GM21515 (cell line): ENCODE measurements at regions not wholly inside any gene's neighbourhood (a gene's known extent, or its start where the extent isn't known, plus 50 kb on each side); places are given as distances from the start of the nearest gene placed in this dataset.
"Not testable (repeated sequence)": the region's sequence is repeated elsewhere in the genome, so short reads cannot be mapped to it uniquely, and the experiment has no call there.

Experiments
- ATAC-seq: cut with Tn5 transposase; IDR thresholded peaks from one replicate; pipeline ENCODE4 v1.9.1; 2021; ENCODE audit not compliant: unreplicated experiment

DNA sequence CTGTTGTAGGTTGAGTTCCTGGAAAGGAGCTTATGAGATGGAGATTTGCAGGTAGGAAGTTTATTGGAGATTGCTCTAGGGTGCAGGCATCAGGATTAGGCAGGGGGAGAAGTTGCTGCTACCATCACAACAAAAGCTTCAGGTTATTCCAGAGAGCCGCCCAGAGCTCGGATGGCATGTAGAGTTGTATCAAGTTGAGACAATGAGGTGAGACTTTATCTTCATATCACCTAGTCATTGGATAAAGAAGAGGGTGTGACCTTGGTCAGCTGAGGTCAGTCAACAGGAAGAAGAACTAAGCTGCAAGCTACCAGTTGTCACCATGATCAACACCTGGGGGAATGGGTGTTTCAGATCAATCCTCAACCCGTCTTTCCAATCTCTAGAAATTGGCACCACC, 342.0 kb downstream of the RFC3 start:
- no peak for ATAC-seq

DNA sequence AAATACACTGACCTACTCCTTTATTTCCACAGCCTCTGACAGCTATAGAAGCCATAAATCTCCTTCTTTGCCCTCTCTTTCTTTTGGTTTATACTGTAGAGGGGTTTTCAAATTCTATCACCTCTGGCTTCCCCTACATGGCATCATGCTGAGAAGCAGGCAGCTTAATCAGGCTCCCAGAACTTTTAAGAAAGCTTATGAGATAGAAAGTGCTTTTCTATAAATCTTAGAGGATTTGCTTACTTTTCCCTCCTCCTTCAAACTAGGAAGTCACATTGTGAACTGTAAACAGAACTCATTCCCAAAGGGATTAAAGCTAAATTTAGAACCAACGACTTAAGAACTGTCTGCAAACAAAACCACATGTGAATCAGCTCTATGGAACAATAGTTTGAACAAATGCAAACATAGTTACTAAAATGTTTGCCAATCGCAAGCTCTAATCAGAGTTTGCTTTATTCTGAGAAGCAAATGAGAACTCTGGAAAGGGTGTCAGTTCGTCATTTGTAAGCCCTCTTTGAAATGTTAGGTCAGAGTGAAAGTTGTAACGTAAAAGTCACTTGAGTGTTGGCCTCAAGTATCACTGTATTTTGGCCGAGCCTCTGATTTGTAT, 344.1 kb downstream of the RFC3 start:
- ATAC-seq: no peak

DNA sequence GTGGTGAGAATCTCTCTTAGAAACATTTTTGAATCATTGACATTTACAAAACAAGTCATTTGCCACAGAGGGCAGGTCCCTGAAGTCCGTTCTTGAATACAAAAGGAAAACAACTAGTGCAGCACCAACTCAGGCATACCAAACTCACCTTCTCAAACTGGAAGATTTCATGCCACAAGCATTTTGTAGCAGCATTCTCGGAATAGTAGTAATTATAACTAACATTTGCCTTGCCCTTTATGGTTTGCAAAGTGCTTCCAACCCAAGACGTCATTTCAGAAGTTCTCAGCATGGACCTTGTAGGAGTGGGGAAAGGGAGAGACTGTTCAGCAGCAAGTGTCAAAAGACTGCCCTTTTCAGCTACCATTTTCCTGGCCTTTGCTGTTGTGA, 344.6 kb downstream of the RFC3 start:
- ATAC-seq: no peak

DNA sequence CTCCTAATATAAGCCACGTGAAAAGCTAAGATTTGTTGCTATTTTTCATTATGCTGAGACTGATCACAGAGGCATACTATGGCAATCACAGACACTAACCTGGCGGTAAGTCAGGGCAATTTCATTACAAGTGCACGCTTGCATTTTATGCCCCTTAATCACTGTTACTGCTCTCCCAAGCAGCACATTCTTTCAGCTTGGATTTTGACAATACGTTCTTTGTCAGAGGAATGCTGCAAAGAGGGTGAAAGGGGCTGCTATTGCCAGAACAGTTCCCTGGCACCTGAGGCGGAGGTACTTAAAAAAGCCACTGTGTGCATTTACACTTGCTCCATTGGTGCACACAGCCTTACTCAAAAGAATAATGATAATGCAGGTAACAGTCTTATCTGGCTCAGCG, 346.6 kb downstream of the RFC3 start:
- no peak for ATAC-seq

DNA sequence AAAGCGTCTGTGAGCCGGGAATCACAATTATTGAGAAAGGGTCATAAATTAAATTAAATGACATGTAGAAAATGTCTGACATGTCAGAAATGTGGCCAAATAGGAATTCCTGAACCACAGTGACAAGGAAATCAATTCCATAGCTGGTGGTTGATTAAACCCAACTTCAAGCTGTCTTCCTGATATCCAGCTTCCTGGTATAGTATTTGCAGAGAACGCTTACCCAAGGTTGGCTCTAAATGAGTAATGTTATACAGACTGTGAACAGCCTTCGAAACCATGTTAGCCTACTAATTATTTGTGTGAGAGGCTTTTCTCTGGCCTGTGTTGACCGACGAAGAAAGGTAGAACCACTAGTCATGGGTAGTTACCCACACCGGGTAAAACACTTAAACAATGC, 347.2 kb downstream of the RFC3 start:
- ATAC-seq: no peak

DNA sequence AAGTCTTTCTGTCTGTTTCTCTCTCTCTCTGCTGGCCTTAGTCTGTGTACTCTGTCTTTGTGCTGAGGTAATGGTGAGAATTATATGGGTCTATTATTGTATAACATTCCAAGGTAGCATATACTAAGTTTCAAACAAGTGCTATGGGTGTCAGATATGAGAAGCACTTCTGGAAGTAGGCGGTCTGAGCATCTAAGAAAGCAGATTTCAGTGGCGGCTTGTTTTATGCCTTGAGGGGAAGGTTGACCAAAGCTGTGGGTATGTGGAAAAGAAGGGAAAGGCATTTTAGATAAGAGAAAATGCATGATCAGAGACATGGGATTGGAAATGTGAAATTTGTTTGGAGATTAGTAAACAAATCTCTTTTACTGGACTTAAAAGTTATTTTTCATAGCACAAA, 348.5 kb downstream of the RFC3 start:
- ATAC-seq: no peak

DNA sequence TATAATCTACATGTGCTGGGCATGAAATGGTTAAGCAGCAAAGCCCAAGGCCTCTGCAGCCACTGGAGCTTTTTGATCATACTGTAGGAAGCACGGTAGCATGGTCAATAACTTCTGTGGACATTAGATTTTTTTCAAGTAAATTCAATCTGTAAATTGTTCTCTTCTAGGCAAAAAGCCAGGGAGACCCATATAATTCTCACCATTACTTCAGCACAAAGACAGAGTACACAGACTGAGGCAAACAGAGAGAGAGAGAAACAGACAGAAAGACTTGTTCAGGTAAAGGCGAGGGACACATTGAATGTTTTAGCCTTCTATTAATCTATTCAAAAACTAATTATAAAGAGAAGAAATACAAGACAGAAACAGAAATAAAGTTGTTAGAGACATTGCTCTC, 349.4 kb downstream of the RFC3 start:
- ATAC-seq: no peak

DNA sequence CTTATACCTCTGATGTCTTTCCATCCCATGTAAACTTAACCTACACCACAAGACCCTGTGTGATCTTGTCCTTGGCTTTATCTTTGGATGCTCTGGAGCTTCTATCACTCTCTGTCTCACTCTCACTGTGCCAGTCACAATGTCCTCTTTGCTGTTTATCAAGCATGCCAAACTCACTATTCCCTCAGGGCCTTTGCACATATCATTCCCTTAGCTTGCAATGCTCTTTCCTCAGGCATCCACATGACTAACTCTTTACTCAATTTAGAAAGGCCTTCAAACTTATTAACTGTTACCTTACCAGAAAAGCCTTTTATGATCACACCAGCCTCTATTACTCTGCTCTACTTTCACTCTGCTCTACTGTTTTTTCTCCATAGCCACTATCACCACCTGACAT, 354.1 kb downstream of the RFC3 start:
- ATAC-seq: no peak

DNA sequence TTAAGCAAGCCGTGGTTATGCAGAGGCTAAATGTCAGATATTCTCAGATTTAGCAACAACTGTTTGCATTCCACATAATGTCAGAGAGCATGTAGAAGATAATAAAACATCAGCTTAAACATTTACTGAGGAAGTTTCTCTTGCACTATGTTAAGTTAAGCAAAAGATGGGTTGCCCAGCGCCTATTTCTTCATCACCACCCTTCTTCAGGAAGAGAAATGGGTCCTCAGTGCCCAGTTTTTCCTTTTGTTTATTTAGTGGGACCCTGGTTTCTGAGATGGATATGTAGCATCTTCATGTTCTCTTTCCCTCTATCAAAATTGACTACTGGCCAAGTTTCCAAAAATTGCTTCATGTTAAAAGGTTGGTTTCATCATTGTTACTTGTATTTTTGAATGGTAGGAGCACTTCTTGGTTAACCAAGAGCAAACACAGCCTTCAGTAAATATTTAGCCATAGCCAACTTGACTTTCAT, 356.8 kb downstream of the RFC3 start:
- ATAC-seq: no peak

DNA sequence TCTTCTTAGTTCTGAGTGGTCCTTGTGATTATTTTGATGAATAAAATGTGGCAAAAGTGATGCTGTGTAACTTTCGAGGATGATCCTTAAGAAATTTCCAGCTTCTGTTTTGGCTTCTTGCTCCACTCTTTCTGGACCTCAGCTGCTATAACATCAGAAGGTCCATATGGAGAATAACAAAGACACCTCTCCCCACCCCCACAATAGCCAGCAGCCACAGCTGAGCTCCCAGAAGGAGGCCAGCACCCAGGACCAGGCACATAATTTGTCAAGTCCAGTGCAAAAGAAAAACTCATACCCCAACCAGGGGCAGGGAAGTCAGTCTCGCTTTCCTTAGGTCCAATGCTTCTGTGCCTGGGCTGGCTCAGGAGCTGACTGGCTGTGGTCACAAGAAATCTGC, 357.6 kb downstream of the RFC3 start:
- ATAC-seq: no peak

DNA sequence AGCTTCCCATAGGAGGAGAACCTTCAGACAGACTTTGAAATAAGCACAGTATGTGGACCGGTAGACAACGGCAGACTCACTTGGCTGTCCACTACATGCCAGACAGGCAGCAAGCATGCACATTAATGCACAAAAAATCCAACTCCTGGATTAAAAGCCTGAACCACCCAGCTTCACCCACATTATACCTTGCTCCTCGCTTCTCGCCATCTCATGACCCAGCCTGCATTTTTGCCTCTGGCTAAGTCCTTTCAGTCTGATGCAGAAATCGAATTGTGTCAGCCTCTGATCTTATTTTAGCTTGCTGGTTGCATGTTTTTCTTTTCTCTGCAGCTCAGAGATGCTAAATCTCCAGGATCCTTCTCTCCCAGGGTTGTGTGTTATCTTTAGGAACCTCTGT, 358.7 kb downstream of the RFC3 start:
- ATAC-seq: no peak

DNA sequence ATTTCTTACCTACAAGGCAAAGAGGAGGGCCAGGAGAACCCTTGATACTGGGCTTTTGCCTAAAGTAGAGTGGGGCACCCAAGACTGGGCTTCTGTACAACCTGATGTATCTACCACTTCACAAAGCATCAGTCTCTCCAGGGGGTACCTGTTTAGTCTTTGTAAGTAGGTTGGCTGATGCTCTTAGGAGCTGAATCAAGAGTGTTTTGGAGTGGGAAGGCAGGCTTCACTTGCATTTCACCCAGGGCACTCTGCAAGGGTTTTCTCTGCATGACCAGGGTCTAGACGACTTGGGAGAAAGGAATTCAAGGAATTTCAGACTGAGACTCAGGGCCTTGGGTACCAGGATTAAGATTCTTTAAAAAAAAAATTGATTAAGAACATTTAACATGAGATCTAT, 361.5 kb downstream of the RFC3 start:
- ATAC-seq: no peak

DNA sequence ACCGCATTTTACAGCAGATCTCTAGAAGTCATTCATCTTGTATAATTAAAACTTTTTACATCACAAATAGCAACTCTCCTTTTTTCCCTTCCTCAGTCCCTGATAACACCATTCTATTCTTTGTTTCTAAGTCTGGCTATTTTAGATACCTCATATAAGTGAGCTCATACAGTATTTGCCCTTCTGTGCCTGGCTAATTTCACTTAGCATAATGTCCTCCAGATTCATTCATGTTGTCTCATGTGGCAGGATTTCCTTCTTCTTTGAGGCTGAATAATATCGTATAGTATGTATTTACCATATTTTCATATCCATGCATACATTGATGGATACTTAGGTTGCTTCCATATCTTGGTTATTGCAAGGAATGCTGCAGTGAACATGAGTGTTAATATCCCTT, 362.0 kb downstream of the RFC3 start:
- no peak for ATAC-seq

DNA sequence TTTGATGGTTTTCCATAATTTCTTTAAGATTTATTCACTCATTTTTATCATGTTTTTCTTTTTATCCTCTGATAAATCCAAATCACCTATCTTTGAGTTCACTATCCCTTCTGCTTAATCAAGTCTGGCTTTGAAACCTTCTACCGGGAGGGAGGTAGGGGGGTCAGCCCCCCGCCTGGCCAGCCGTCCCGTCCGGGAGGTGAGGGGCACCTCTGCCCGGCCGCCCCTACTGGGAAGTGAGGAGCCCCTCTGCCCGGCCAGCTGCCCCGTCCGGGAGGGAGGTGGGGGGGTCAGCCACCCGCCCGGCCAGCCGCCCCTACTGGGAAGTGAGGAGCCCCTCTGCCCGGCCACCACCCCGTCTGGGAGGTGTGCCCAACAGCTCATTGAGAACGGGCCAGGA, 363.3 kb downstream of the RFC3 start:
- ATAC-seq: not testable (repeated sequence)

DNA sequence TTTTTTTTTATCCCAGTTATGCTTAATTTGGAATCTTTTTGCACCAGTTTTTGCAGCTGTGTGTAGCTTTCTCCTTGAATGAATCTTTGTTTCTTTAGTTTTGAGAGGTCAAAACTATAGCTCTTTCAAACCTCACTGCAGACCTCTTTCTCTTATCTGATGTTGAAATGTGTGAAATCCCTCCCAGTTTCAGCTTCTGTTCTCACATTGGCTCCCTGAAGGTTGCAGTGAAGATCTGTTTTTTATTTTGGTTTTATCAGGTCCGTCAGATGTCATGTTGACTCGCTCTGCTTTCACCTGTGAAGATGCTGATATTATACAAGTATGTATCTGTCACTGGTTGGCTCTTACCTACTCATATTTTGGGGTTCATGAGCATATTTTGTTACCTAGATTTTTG, 372.0 kb downstream of the RFC3 start:
- no peak for ATAC-seq

DNA sequence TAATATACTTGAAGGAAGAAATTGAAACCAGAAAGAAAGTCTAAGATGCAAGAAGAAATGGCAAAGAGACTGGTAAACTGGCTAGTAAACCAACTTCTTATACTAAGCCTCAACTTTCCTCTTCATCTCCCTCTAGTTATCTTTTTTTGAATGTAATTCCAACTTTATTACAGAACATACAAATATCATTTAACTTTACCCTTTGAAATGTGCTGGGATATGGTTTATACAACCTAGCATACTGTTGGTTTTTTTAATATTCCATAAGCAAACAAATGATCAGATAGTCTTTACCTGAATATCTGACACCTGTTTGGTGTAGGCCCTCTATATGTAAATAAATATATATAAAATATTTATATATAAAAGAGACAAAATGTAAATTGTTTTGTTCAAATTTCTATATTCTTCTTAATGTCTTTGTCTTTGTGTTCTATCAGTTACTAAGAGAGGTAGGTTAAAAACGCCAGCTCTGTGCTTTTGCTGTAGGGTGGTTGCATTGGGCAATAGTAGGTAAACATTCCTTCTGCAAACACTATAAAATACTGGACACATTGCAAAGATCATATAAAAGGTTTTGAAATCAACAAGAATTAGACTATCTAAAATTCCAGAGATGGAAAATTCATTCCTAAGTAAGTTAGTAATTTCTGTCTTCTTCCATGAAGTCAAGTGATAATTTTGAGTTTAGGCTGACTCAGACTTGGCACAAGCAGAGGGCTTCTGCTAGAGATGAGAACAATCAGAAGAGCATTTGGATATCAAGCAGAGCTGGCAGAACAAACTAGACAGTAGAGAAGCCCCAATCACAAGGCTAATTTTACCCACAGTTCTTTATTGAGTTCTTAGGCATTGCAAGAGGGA, 383.3 kb downstream of the RFC3 start:
- ATAC-seq: no peak

DNA sequence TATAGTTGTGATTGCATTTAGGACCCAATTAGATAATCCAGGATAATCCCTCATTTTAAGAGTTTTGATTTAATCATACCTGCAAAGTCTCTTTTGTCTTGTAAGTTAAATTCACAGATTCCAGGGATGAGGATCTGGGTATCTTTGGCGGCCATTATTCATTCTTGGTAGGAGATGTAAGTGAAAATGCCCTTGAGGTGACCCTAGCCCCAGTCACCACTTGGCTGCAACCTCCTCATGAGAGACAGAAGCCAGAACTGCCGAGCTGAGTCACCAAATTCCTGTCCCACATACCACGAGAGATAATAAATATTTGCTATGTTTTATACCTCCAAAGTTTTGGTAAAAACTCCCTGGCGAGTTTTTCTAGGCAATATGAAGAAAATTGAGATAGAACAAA, 389.4 kb downstream of the RFC3 start:
- no peak for ATAC-seq

DNA sequence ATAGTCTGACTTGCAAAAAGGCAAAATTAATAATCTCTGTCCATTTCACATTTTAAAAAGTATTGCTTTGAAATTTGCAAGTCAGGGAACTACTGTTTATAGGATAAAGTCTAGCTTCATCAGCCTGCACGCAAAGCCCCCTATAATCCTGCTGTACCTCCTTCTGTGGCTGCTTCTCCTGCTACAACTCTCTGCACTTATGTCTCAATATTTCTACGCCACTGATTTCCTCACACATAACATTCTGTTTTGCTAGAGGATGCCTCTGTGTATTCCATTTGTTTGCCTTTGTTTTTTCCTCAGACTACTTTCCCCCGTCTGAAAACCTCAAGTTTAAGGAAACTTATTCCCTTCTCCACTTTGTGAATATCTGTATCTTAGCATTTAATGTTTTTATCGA, 389.9 kb downstream of the RFC3 start:
- no peak for ATAC-seq

DNA sequence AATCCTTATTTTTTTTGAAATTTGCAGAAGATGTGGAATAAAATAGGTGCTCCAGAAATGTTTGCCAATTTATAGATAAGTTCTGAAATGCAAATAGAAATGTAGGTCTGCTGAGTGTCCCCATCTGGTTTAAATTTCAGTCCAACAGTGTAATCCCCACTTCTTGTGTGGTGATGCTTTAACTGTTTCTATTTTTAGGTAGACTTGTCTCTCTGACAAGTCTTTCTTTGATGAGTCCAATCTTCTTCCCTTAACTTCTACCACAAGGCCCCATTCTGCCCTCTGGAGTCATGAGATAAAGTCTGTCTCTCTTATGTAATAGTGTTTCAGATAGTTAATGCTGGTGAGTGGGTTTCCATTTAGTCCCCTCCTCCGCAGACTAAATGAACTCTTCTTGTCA, 390.4 kb downstream of the RFC3 start:
- no peak for ATAC-seq

DNA sequence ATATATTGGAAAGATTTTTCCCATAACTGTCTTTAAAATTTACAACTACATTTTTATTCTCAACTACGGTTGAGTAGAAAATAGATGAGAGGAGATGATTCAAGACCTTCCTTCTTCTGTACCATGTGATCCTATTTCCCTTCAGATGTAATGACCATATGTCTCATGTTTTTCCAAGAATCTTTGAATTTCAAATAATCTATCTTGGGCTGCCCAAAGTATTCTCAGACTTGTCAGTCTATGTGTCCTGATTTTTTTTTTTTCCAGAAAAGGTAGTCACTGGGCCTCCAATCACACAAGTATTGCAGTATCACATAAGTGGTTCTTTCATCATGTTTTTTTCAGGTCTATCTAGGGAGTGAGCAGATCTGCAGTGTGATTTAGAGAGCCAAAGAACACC, 392.4 kb downstream of the RFC3 start:
- no peak for ATAC-seq

DNA sequence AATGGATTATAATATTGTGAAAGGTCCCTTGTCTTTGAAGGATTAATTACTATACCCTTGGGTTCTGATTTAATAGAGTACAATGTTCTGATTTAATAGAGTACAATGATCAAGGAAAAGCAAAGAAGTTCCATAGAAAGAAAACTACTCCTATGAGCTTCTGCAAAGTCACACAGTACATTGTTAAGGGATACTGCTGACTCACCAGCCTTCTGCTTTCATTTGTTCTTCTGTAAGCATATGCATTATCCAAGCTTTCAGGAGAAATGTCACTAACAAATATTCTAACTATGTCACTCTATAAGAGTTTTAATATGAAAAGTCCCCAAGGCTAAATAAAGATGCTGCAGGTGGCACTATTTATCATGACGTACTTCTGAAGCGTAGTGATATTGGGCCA, 396.7 kb downstream of the RFC3 start:
- no peak for ATAC-seq

DNA sequence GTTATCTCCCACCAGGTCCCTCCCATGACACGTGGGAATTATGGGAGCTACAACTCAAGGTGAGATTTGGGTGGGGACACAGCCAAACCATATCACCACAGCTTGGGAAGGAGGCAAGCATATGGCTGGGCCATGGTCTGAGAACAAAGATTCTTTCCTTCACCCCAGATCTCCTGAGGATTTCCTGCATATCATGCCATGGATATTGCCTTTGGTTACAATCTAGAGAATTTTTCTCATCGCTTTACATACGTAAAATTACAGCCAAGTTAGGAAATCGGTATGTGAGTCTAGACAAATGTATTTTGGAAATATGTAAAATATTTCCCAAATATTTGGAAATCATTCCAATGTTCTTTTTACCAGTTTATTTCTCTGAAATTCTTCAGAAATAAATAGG, 398.3 kb downstream of the RFC3 start:
- no peak for ATAC-seq
